SU-DHL-6 (cell line): ENCODE measurements at regions not wholly inside any gene's neighbourhood (a gene's known extent, or its start where the extent isn't known, plus 50 kb on each side); places are given as distances from the start of the nearest gene placed in this dataset.

Experiments
- H2AFZ ChIP-seq: fragments of 200-600 bp; sonication (generic); 2 replicates; pipeline ENCODE4 v1.6.1; 2014; ENCODE audit warnings: low read depth, mild to moderate bottlenecking, moderate library complexity, mixed read lengths, antibody characterized with exemption, low read length; ENCODE audit not compliant: severe bottlenecking
- H3F3A ChIP-seq: fragments of 200-600 bp; shearing (Covaris generic); 2 replicates; pipeline ENCODE4 v1.6.0; 2016; ENCODE audit warnings: antibody characterized with exemption, mild to moderate bottlenecking; ENCODE audit not compliant: insufficient read depth
- H3K27ac ChIP-seq: fragments of 200-600 bp; sonication (generic); 2 replicates; pipeline ENCODE4 v1.5.1; 2016; ENCODE audit warnings: low read depth, mild to moderate bottlenecking, low read length, moderate library complexity, mixed read lengths
- H3K27me3 ChIP-seq: fragments of 200-600 bp; sonication (generic), shearing (Covaris generic); 2 replicates; pipeline ENCODE4 v1.6.0; 2014; ENCODE audit warnings: mild to moderate bottlenecking, low read length
- H3K36me3 ChIP-seq: fragments of 200-600 bp; sonication (generic); 2 replicates; pipeline ENCODE4 v1.6.1; 2014; ENCODE audit warnings: mild to moderate bottlenecking, low read length, mixed read lengths
- H3K4me2 ChIP-seq: fragments of 300-600, 200-600 bp; shearing (Covaris generic), sonication (generic); 2 replicates; pipeline ENCODE4 v1.6.0; 2014; ENCODE audit warnings: low read length, low read depth, mild to moderate bottlenecking; ENCODE audit not compliant: poor library complexity, severe bottlenecking
- H3K4me3 ChIP-seq: fragments of 200-600 bp; sonication (generic); 2 replicates; pipeline ENCODE4 v1.5.1; 2014; ENCODE audit warnings: antibody characterized with exemption, low read length, mild to moderate bottlenecking, mixed read lengths; ENCODE audit not compliant: insufficient read depth, poor library complexity, severe bottlenecking
- H3K79me2 ChIP-seq: fragments of 200-600 bp; sonication (generic); 2 replicates; pipeline ENCODE4 v1.6.1; 2014; ENCODE audit warnings: mild to moderate bottlenecking, low read length, moderate library complexity; ENCODE audit not compliant: insufficient read depth
- H3K9ac ChIP-seq: fragments of 200-600 bp; sonication (generic); 2 replicates; pipeline ENCODE4 v1.7.0; 2014; ENCODE audit warnings: mild to moderate bottlenecking, low read length
- H3K9me2 ChIP-seq: fragments of 200-600 bp; sonication (generic); replicated peaks from 2 replicates; pipeline ENCODE4 v1.6.1; 2014; ENCODE audit warnings: low read length; ENCODE audit not compliant: insufficient read depth
- H3K9me3 ChIP-seq: fragments of 200-600 bp; sonication (generic); 2 replicates; pipeline ENCODE4 v1.6.1; 2014; ENCODE audit warnings: low read length, mixed read lengths; ENCODE audit not compliant: insufficient read depth
- H4K20me1 ChIP-seq: fragments of 200-600 bp; sonication (generic); 2 replicates; pipeline ENCODE4 v1.6.1; 2014; ENCODE audit warnings: low read depth, mild to moderate bottlenecking, antibody characterized with exemption, low read length, moderate library complexity, mixed read lengths
- CTCF ChIP-seq: fragments of 200-600 bp; sonication (generic); IDR thresholded peaks from one replicate; pipeline ENCODE4 v1.5.1; 2017; ENCODE audit warnings: antibody characterized with exemption, mild to moderate bottlenecking, low read length, moderate library complexity; ENCODE audit not compliant: insufficient read depth, poor library complexity, severe bottlenecking
- EZH2phosphoT487 ChIP-seq: fragments of 200-600 bp; sonication (generic), shearing (Covaris generic); conservative IDR thresholded peaks from 2 replicates; pipeline ENCODE4 v1.6.1; 2018; ENCODE audit warnings: mild to moderate bottlenecking, antibody characterized with exemption, low read length, moderate library complexity, mixed read lengths

GRCh38 chr9:92171281-92171680, 56.1 kb upstream of the SPTLC1 start:
- Histone ChIP-seq H3F3A (no peaks in the 10 kb centered on the region), H3K4me3 (no peak overlapping the region), H3K36me3 (no peaks in the 10 kb centered on the region), H3K4me2 (no peak overlapping the region), H3K79me2 (no peaks in the 10 kb centered on the region), H2AFZ (no peak overlapping the region), H3K27me3 (0 out of 2 replicates have a peak, but pooled peaks cover 2% of the 10 kb centered on the region), H3K9ac (no peak overlapping the region), H4K20me1 (no peaks in the 10 kb centered on the region), H3K27ac (no peak overlapping the region), H3K9me2 (no peaks in the 10 kb centered on the region), H3K9me3 (no peaks in the 10 kb centered on the region)
- no peak for TF ChIP-seq CTCF
- no peak for TF ChIP-seq EZH2phosphoT487

DNA sequence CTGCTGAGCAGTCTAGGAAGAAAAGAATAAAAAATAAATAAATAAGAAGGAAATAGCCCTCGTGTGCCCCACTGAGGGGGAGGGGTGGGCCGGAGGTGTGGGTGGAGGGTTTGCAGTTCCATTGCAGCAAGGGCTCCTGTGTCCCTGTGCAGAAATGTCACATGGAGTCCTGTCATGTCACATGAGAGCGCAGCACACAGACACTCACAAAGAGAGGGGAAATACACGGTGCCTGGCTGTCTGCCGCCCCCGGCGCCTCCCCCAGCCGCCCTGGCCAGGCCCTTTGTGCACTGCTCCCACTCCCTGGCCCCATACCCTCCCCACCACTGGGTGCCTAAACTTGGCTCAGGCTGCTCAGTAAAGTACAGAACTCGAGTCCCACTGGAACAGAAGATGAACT, 55.6 kb upstream of the SPTLC1 start:
- Histone ChIP-seq H4K20me1 (no peaks in the 10 kb centered on the region), H3K4me3 (no peak overlapping the region)
- no peak for TF ChIP-seq EZH2phosphoT487
- TF ChIP-seq CTCF, result no peak

GRCh38 chr9:92165484-92165883, 50.3 kb upstream of the SPTLC1 start:
- TF ChIP-seq CTCF (no peak), EZH2phosphoT487 (no peak)
- no peak overlapping the region for H3K4me2 ChIP-seq

More for the DNA sequence above, 55.6 kb upstream of the SPTLC1 start:
- Histone ChIP-seq H3K9ac (no peak overlapping the region), H3K27ac (no peak overlapping the region), H3K79me2 (no peaks in the 10 kb centered on the region), H3K36me3 (no peaks in the 10 kb centered on the region), H3K27me3 (0 out of 2 replicates have a peak, but pooled peaks cover 2% of the 10 kb centered on the region), H3K9me2 (no peaks in the 10 kb centered on the region), H3F3A (no peaks in the 10 kb centered on the region), H2AFZ (no peak overlapping the region), H3K4me2 (no peak overlapping the region), H3K9me3 (no peaks in the 10 kb centered on the region)

More at GRCh38 chr9:92165484-92165883, 50.3 kb upstream of the SPTLC1 start:
- H3K36me3 ChIP-seq, result no peaks in the 10 kb centered on the region
- H3K79me2 ChIP-seq, result no peaks in the 10 kb centered on the region
- H3K9me2 ChIP-seq, result no peaks in the 10 kb centered on the region
- no peak overlapping the region for H3K9ac ChIP-seq
- no peaks in the 10 kb centered on the region for H3F3A ChIP-seq
- no peak overlapping the region for H3K27ac ChIP-seq
- H3K9me3 ChIP-seq, result no peaks in the 10 kb centered on the region
- H4K20me1 ChIP-seq, result no peaks in the 10 kb centered on the region
- H3K27me3 ChIP-seq, result no peaks in the 10 kb centered on the region
- no peak overlapping the region for H2AFZ ChIP-seq
- H3K4me3 ChIP-seq, result no peak overlapping the region
